ENCODE measurements at regions not wholly inside any gene's neighbourhood (a gene's known extent, or its start where the extent isn't known, plus 50 kb on each side); places are given as distances from the start of the nearest gene placed in this dataset.
A peak's percentile ranks its signal among the peaks of the same experiment; 100 is the strongest.

DNA sequence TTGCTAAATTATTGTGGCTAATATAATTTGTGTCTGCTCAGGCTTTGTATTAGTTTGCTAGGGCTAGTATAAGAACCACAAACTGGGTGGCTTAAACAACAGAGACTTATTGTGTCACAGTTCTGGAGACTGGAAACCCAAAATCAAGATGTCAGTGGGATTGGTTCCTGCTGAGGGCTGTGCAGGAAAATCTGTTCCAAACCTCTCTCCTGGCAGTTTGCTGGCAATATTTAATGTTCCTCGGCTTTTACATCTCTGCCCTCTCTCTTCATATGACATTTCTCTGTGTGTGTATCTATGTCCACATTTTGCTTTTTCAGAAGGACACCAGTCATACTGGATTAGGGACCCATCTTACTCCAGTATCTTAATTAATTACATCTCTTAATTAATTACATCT lies 498.8 kb upstream of the CD180 start:
- Histone ChIP-seq H3K36me3 (ENCODE audit: control insufficient read depth in 4 of 4, insufficient read depth in 3 of 4, low read depth in 1 of 4, low read length in 3 of 4) (no peaks in the 10 kb centered on the region), H3K4me1 (ENCODE audit: control insufficient read depth in 4 of 4, insufficient read depth in 4 of 4, low read length in 3 of 4) (no peaks in the 10 kb centered on the region), H3K9ac (ENCODE audit: low read depth in 1 of 2, low read length in 2 of 2) (no peak overlapping the region), H3K4me3 (ENCODE audit: low read depth in 1 of 3, low read length in 3 of 3) (no peak overlapping the region), H3K27me3 (ENCODE audit: control insufficient read depth in 4 of 4, insufficient read depth in 4 of 4, low read length in 3 of 4) (no peaks in the 10 kb centered on the region), H3K27ac (ENCODE audit: low read depth in 1 of 2, low read length in 2 of 2) (no peak overlapping the region), H3K9me3 (ENCODE audit: control insufficient read depth in 4 of 4, low read length in 3 of 4) (no peaks in the 10 kb centered on the region)
- WGBS = 94% methylated on average over 1 of the region's 1 CpG
- no peak for DNase-seq (ENCODE audit: low spot score)
- TF ChIP-seq SP1 (IDR thresholded peaks at IDR 0.05) (no peak), FOXA2 (IDR thresholded peaks at IDR 0.05) (no peak), YY1 (IDR thresholded peaks at IDR 0.05) (no peak), JUND (IDR thresholded peaks at IDR 0.05) (no peak)

DNA sequence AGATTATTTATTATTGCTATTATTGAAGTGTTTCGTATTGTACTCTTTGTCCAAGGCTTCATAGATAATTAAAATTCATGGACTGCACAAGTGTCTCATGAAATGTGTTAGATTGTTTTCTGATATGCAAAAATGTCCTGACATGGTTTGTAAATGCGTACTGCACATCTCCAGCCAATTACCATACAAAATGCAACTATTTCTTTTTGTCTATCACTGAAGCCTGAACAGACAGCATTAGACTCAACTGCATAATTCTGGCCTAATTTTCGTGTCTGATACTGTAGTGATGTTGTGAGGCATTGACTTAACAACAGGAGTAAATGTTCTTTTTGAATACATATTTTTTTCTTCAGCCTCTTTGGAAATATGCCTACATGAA lies 498.2 kb upstream of the CD180 start:
- Histone ChIP-seq H3K9ac (ENCODE audit: low read depth in 1 of 2, low read length in 2 of 2) (no peak overlapping the region), H3K27ac (ENCODE audit: low read depth in 1 of 2, low read length in 2 of 2) (no peak overlapping the region), H3K9me3 (ENCODE audit: control insufficient read depth in 4 of 4, low read length in 3 of 4) (no peaks in the 10 kb centered on the region), H3K27me3 (ENCODE audit: control insufficient read depth in 4 of 4, insufficient read depth in 4 of 4, low read length in 3 of 4) (no peaks in the 10 kb centered on the region), H3K4me3 (ENCODE audit: low read depth in 1 of 3, low read length in 3 of 3) (no peak overlapping the region), H3K4me1 (ENCODE audit: control insufficient read depth in 4 of 4, insufficient read depth in 4 of 4, low read length in 3 of 4) (no peaks in the 10 kb centered on the region), H3K36me3 (ENCODE audit: control insufficient read depth in 4 of 4, insufficient read depth in 3 of 4, low read depth in 1 of 4, low read length in 3 of 4) (no peaks in the 10 kb centered on the region)
- WGBS = 92% methylated on average over 3 of the region's 3 CpGs
- no peak for TF ChIP-seq TAF1 (conservative IDR thresholded peaks at IDR 0.05)
- no peak for TF ChIP-seq NR2F2 (IDR thresholded peaks at IDR 0.05)
- no peak for TF ChIP-seq FOXA1 (IDR thresholded peaks at IDR 0.05)
- TF ChIP-seq HNF4A (conservative IDR thresholded peaks at IDR 0.05) = no peak
- TF ChIP-seq, protein P1, sequence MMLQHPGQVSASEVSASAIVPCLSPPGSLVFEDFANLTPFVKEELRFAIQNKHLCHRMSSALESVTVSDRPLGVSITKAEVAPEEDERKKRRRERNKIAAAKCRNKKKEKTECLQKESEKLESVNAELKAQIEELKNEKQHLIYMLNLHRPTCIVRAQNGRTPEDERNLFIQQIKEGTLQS (IDR thresholded peaks at IDR 0.05) = no peak
- TF ChIP-seq FOXA2 (IDR thresholded peaks at IDR 0.05) = no peak
- DNase-seq (ENCODE audit: low spot score) = no peak

DNA sequence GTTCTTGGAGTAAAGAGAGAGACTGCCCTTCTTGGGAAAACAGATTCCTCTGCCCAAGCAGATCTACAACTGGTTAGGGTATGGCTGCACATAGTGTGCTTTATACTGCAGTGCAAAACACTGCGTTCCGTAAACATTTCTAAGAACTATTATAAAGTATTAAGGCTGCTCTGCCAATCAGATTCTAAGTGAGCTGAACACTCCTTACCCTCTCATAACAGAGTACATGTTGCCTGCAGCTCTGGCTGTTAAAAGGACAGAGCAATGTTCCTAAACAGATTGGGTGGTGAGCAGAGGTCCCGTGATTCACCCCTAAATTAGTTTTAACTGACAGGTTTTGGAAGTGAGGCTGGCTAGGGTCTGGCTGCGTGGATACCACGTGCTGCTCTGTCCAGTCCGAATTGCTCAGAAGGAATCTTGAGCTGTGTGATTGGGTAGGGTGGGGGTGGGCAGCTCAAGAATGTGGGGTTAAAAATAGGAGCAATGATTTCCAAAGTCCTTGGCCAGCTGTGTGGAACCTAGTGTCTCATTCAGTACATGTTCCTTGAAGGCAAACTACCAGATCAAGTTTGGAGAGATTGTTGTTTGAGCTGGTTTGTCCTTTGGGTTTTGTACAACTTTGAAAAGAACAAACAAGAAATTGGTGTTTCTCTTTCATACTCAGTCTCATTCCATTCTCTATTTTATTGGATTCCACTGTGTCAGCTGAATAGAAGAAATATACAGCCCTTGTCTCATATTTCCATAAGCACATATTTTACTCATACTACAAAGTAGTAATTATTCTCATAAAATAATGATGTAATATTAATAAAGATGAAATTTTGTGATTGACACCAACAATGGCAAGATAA lies 497.6 kb upstream of the CD180 start:
- Histone ChIP-seq H3K4me1 (ENCODE audit: control insufficient read depth in 4 of 4, insufficient read depth in 4 of 4, low read length in 3 of 4) (no peaks in the 10 kb centered on the region), H3K9ac (ENCODE audit: low read depth in 1 of 2, low read length in 2 of 2) (no peak overlapping the region), H3K27me3 (ENCODE audit: control insufficient read depth in 4 of 4, insufficient read depth in 4 of 4, low read length in 3 of 4) (no peaks in the 10 kb centered on the region), H3K9me3 (ENCODE audit: control insufficient read depth in 4 of 4, low read length in 3 of 4) (no peaks in the 10 kb centered on the region), H3K36me3 (ENCODE audit: control insufficient read depth in 4 of 4, insufficient read depth in 3 of 4, low read depth in 1 of 4, low read length in 3 of 4) (no peaks in the 10 kb centered on the region), H3K27ac (ENCODE audit: low read depth in 1 of 2, low read length in 2 of 2) (no peak overlapping the region), H3K4me3 (ENCODE audit: low read depth in 1 of 3, low read length in 3 of 3) (no peak overlapping the region)
- WGBS = 84% methylated on average over 6 of the region's 6 CpGs
- DNase-seq (ENCODE audit: low spot score) = no peak
- peak in 1 of 2 donors; percentile 31 for TF ChIP-seq RAD21 (IDR thresholded peaks at IDR 0.05)
- no peak for TF ChIP-seq TAF1 (conservative IDR thresholded peaks at IDR 0.05)
- TF ChIP-seq SP1 (IDR thresholded peaks at IDR 0.05) = peak; percentile 38
- TF ChIP-seq FOXA2 (IDR thresholded peaks at IDR 0.05) = no peak
- peak; percentile 87 for TF ChIP-seq NR2F2 (IDR thresholded peaks at IDR 0.05)
- TF ChIP-seq, protein P1 (IDR thresholded peaks at IDR 0.05) = no peak
- TF ChIP-seq RXRA (IDR thresholded peaks at IDR 0.05) = peak in 1 of 2 donors; percentile 21

DNA sequence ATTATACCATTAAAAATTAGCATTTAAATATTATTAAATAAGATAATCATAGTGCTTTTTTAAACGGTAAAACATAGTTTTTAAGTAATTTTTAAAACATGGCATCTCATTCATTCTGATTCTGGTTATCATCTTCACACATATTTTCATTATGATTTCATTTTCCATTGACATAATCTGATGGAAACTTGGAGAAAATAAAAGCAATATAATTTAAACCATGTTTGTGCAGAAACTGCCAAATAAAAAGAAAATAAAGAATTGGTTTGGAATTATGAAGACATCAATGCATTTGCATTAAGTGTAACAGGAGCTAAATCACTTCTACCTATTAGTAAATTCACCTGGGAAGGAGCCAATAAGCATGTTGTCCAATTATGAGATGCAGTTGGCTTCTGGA lies 490.1 kb upstream of the CD180 start:
- H3K9me3 ChIP-seq (ENCODE audit: control insufficient read depth in 4 of 4, low read length in 3 of 4) = no peaks in the 10 kb centered on the region
- 91% methylated on average over 1 of the region's 1 CpG for WGBS
- H3K27me3 ChIP-seq (ENCODE audit: control insufficient read depth in 4 of 4, insufficient read depth in 4 of 4, low read length in 3 of 4) = no peaks in the 10 kb centered on the region
- no peak overlapping the region for H3K27ac ChIP-seq (ENCODE audit: low read depth in 1 of 2, low read length in 2 of 2)
- no peak for DNase-seq (ENCODE audit: low spot score)
- H3K9ac ChIP-seq (ENCODE audit: low read depth in 1 of 2, low read length in 2 of 2) = no peak overlapping the region
- no peak for TF ChIP-seq SP1 (IDR thresholded peaks at IDR 0.05)
- TF ChIP-seq GABPA (IDR thresholded peaks at IDR 0.05 in 1 of 2, conservative IDR thresholded peaks at IDR 0.05 in 1 of 2) = no peak
- TF ChIP-seq, protein P2, sequence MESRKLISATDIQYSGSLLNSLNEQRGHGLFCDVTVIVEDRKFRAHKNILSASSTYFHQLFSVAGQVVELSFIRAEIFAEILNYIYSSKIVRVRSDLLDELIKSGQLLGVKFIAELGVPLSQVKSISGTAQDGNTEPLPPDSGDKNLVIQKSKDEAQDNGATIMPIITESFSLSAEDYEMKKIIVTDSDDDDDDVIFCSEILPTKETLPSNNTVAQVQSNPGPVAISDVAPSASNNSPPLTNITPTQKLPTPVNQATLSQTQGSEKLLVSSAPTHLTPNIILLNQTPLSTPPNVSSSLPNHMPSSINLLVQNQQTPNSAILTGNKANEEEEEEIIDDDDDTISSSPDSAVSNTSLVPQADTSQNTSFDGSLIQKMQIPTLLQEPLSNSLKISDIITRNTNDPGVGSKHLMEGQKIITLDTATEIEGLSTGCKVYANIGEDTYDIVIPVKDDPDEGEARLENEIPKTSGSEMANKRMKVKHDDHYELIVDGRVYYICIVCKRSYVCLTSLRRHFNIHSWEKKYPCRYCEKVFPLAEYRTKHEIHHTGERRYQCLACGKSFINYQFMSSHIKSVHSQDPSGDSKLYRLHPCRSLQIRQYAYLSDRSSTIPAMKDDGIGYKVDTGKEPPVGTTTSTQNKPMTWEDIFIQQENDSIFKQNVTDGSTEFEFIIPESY (IDR thresholded peaks at IDR 0.05) = no peak
- no peak for TF ChIP-seq FOXA1 (IDR thresholded peaks at IDR 0.05)
- TF ChIP-seq, protein P3, sequence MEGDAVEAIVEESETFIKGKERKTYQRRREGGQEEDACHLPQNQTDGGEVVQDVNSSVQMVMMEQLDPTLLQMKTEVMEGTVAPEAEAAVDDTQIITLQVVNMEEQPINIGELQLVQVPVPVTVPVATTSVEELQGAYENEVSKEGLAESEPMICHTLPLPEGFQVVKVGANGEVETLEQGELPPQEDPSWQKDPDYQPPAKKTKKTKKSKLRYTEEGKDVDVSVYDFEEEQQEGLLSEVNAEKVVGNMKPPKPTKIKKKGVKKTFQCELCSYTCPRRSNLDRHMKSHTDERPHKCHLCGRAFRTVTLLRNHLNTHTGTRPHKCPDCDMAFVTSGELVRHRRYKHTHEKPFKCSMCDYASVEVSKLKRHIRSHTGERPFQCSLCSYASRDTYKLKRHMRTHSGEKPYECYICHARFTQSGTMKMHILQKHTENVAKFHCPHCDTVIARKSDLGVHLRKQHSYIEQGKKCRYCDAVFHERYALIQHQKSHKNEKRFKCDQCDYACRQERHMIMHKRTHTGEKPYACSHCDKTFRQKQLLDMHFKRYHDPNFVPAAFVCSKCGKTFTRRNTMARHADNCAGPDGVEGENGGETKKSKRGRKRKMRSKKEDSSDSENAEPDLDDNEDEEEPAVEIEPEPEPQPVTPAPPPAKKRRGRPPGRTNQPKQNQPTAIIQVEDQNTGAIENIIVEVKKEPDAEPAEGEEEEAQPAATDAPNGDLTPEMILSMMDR (IDR thresholded peaks at IDR 0.05; ENCODE audit: low read depth, low read length, missing input control) = no peak
- TF ChIP-seq, protein P1 (IDR thresholded peaks at IDR 0.05) = no peak
- no peak for TF ChIP-seq RXRA (IDR thresholded peaks at IDR 0.05)
- no peak for TF ChIP-seq EGR1 (IDR thresholded peaks at IDR 0.05; ENCODE audit: low read depth in 2 of 2)
- no peak for TF ChIP-seq TAF1 (conservative IDR thresholded peaks at IDR 0.05)
- no peak for TF ChIP-seq HNF4A (conservative IDR thresholded peaks at IDR 0.05)
- no peaks in the 10 kb centered on the region for H3K4me1 ChIP-seq (ENCODE audit: control insufficient read depth in 4 of 4, insufficient read depth in 4 of 4, low read length in 3 of 4)
- H3K36me3 ChIP-seq (ENCODE audit: control insufficient read depth in 4 of 4, insufficient read depth in 3 of 4, low read depth in 1 of 4, low read length in 3 of 4) = no peaks in the 10 kb centered on the region
- H3K4me3 ChIP-seq (ENCODE audit: low read depth in 1 of 3, low read length in 3 of 3) = no peak overlapping the region

Data from liver (tissue), 8 donors.